Activated naive CD4-positive, alpha-beta T cell treated with Interleukin-2 at 50 U/mL for 16 hours (primary cell): ENCODE measurements at regions not wholly inside any gene's neighbourhood (a gene's known extent, or its start where the extent isn't known, plus 50 kb on each side); places are given as distances from the start of the nearest gene placed in this dataset.

Experiments
- DNase-seq: peaks from one replicate; pipeline ENCODE4 v3.0.0-alpha.2; 2020

- no peak for DNase-seq
Observed at GRCh38 chr15:69827751-69828150, 270.0 kb downstream of the TLE3 start.

DNA sequence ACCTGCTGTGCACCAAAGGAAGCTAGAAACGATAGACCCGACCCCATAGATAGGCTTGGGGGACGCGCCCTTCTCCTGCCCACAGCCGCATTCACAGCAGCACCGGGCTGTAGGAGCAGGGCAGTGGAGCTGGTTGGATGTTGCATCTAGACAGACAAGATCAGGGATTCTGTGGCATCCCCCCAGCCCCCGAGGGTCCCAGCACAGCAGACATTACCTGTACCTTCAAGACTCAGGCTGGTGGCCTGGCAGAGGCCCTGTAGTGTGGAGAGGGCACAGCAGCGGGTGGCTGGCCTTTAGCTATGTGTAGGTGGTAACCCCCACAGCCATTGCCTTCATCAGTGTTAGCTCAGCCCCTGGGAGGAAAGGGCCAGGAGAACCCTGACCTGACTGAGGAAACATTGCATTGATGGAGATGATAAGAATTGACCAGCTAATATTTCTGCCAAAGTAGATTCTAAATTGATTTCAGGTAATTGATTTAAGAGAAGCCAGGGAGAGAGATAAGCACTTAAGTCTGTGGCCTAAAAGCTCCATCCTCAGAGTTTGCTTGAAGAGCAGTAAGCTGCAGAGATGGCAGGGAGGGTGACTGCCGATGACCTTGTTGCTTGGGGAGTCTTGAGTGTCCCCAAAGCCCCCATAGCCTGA, 269.4 kb downstream of the TLE3 start:
- DNase-seq, result no peak

DNA sequence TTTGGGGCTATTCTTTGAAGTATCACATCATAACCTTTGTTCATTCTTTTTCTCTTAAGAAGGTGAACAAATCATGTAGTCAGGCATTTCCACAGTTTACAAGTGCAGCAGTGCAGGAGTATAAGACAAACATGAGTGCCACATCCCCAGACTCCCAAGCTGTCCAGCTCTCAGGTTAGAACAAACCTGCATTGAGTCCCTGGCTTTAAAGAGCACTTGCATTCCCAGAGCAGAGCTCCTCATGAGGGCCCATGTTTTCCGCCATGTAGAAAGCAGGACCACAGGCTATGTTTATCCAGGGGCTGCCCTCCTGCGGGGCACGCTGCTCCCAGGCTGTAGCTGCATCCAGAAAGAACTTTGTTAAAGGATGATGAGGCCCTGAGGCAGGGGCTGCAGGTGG, 267.7 kb downstream of the TLE3 start:
- DNase-seq, result no peak

GRCh38 chr15:69830430-69830829, 267.3 kb downstream of the TLE3 start:
- DNase-seq, result no peak

GRCh38 chr15:69830876-69831275, 266.8 kb downstream of the TLE3 start:
- no peak for DNase-seq

DNA sequence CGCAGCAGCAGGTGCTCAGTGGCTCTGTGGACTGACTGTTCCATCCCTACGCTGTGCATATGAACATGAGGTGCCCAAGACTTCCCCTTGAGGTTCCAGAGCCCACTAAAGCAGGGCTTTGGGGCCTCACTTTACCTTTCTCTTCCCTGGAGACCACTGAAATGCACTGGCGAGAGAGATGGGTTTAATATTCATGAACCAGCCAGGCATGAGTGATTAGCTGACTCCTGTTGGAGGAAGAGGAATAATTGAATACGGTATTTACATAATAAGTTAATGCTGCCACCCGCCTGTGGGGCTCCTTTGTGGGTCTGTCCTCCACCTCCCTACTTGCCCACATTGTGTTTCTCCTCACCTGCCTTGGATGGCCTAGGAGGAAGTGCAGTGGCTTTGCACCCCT, 263.4 kb downstream of the TLE3 start:
- DNase-seq, result no peak

DNA sequence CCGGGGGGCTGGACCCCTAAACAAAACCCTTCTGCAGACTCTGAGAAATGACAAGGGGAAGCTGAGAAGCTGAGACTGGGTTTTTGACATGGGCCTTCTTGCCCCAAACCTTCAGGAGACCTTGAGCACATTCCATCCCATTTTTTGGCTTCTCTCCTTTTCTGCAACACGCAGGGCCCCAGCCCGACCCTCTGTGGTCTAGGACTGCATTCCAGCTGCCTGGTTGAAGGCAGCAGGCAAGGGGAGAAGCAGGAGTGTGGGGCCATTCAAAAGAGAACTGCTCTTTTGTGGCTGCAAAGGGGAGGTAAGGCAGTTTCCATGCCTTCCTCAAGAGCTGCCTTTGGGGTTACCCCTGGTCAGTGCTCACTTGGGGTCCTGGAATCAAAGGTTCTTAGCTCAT, 263.0 kb downstream of the TLE3 start:
- no peak for DNase-seq

DNA sequence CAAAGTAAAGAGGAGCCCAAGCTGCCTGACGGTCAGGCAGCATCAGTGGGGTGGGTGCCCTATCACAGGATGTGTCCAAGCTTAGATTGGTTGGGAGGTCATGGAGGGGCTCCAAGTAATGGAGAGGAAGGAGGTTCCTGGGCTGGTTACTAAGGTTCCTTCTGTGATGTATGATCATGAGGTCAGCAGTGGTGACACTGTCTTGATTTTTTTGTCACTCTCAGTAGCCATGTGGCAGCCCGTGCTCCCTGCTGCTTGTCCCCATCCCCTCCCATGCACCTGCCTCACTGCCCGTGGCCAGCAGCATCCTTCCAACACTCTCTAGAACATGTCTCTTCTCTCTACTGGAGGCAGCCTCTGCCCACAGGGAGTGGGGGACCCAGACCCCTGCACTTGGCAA, 261.7 kb downstream of the TLE3 start:
- DNase-seq, result no peak

DNA sequence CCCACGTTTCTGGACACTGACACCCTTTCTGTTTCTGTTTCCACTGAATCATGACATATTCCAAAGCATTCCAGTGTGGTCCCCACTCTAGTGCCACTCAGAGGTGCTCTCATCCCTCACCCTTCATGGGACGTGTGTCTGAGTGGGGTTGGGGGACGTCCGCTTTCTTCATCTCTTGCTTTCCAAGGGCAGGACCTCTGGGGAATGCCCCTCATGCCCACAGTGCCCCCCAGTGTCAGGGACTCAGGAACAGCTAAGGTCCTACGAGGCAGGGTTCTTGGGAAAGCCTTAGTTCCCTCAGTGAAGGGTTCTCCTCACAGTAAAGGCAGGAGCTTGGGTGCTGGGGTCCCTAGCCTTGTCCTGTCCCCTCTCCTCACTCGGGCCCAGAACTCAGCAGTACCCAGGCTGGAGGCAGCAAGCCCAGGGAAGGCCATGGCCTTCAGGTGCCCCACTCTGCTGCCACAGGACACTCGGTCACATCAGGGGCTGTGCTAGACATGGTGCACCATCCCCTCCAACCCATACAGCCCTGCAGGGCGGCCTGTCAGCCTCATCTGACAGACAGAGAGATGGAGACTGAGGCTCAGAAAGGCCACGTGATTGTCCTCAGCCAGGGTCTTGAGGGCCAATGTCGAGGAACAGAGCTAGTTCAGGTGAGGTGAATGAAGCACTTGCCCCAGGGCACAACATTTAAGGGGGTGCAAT, 261.0 kb downstream of the TLE3 start:
- DNase-seq, result no peak

DNA sequence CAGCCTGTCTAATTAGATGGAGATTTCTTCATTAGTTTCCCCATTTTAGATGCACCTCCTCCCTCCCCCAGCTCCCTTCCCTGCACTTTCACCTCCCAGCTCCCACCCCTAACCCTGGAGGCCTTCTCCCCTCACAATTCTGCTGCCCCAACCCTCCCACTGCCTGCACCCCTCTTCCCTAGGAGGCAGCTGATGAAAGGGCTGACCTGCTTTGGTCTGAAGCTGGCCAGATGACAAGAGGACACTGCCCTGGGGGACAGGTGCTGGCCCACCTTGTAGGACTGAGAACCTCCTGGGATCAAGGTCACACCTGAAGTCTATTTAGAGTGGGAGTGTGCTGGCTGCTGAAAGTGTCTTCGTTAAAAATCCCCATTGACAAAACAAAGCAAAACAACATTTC, 259.4 kb downstream of the TLE3 start:
- no peak for DNase-seq

DNA sequence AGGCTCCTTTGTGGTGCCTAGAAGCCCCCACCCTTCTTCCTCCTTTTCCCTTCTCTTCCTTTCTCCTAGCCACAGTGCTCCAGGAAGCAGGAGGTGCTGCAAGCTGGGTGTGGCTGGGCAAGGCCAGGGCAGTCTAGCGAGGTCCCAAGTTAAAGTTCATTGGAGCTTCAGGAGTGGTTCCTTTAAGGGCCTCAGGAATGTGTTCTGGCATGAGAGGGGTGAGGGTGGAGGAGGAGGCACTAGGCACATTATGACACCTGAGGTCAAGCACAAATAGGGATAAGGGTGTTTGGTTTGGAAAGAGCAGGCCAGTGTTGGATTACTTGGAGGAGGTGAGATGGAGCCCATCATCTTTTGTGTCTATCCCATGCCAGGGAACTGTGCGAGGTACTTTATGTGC, 258.7 kb downstream of the TLE3 start:
- no peak for DNase-seq

DNA sequence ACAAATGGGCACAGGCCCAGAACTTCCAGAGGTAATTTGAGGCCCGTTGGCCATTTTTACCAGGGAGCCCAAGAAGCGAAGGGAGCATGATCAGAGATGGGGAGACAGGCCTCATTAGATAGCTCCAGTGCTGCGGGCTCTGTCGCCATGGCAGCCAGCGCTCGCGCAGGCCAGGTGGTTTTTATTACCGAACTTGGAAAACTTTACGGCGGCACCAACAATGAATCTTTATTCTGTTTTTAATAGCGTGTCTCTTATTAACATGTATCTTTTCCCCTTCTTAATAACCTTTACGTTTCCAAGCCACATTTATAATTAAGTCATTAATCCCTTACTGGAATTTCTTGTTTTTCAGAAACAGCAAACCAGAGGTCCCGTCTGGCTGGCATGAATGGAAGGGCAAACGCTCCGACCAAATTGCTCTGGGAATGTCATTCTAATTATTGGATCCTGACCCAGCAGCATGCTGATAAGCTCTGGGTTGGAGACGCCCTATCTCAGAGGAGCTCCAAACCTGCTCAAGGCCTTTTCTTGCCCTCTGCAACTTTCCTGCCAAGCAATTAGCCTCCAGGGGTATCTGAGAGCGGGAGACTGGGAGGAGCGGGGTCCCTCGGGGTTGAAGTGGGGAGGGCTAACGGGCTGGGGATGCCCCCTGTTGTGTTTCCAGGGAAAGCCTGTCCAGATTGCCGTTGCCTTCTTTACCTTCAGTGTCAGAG, 256.4 kb downstream of the TLE3 start:
- DNase-seq, result no peak

- no peak for DNase-seq
Observed at GRCh38 chr15:69842851-69843250, 254.9 kb downstream of the TLE3 start.

DNA sequence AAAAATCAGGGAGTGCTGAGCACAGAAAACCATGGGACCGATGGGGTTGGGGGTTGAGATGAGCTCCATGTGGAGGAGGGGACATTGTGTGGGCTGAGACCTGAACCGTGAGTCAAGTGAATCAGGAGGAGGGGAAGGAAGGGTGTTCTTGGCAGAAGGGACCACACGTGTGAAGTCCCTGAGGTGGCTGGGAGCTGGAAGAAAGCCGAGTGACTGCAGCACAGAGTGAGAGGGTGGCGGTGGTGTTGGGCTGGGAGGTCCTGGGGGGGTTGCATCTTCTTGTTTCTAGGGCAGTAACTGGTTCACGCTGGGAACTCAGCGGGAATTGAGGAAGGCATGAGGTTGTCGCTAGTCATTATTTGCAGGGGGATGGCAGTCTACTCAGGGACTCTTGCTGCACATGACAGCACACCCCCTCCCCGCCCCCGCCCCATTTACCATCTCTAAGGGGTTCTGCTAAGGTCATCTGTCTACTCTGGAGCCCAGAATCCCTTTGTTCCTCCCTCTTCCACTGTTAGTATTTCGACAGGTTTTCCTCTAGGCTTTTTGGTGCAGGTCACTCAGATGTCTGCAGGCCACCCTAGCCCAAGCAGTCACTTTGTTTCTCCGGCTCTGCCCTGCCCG, 254.3 kb downstream of the TLE3 start:
- DNase-seq, result no peak

DNA sequence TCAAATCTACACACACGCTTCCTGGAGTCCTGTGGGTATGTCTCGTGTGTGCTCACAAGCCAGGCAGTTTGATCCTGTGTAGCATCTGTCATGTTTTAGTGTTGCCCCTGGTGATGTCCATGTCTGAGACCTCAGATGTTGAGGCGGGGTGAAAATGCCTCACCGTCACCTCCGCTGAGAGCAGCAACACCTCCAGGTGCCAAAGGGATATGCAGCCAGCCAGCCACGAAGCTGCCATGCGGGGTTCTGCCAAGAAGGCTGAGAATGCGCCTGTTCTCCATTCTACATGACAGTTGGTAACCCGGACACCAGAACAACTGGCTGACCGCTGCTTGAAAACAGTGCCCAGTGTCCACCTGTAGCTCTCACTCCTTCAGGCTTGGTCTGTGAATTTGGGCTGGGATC, 253.8 kb downstream of the TLE3 start:
- no peak for DNase-seq

DNA sequence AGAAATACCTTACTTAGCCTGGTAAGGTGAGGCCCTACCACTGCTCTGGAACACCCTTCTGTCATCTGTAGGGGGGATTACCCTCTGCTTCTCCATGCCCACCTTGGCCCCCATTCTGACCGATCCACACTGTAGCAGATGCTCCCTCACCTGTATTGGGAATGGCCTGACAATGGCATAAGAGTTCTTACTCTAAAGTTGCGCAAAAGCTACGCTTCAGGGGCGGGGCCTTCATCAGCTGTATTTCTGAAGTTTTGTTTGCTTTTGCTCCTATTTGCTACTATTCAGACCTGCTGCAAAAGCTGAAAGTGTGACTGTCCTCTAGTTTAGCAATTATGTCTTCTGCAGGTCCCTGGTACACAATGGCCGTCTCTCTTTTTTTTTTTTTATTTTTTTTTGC, 252.6 kb downstream of the TLE3 start:
- no peak for DNase-seq

DNA sequence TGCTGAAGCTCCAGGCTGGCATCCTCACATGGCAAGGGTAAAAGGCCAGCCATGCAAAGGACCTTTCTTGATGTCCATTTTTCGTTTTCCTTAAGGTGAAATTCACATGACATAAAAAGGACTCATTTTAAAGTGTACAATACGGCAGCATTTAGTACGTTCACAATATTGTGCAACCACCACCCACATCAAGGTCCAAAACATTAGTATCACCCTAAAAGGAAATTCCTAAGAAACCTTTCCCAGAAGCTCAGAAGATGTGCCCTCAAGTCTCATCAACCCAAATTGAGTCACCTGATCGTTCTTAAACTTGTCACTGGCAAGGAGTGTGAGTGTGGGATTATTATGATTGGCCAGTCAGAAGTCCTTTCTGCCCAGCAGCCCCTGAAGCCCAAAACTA, 250.1 kb downstream of the TLE3 start:
- DNase-seq, result no peak

DNA sequence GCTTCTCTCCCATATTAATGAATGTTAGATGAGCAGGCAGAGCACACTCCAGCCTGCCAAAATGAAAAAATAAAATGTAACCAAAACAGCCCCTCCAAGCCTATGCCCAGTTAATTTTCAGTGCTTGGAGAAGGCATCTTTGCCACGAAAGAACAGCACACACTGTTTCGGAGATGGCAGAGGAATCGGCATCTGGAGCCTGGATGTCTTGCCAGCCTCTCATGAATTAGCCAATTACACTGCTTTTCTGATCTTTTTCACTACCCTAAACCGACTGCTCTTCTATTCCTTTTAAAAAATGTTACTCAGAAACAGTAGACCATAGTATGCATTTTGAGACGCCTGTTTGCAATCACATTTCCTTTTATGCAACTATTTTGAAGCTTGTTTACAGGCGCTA, 249.6 kb downstream of the TLE3 start:
- no peak for DNase-seq

GRCh38 chr15:69848551-69849231, 249.0 kb downstream of the TLE3 start:
- no peak for DNase-seq

GRCh38 chr15:69849232-69849610, 248.5 kb downstream of the TLE3 start:
- DNase-seq, result no peak

DNA sequence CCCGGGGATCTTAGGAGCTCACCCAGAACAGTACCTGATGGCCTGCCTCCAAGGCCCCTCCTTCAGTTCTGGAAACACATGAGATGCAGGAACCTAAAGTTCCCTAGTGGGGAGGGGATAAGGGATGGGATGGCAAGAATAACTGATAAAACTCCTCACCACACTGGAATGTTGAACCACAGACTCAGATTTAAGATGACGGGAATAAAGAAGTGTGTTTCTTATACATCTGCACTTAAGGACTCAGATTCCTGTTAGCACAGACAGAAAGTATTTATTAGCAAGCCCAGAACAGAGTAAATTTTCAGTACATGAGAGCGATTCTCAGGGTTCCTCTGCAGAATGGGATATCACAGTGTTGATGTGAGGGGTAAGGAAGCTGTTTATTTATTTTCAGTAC, 245.2 kb downstream of the TLE3 start:
- no peak for DNase-seq

GRCh38 chr15:69852916-69853315, 244.8 kb downstream of the TLE3 start:
- DNase-seq, result no peak

DNA sequence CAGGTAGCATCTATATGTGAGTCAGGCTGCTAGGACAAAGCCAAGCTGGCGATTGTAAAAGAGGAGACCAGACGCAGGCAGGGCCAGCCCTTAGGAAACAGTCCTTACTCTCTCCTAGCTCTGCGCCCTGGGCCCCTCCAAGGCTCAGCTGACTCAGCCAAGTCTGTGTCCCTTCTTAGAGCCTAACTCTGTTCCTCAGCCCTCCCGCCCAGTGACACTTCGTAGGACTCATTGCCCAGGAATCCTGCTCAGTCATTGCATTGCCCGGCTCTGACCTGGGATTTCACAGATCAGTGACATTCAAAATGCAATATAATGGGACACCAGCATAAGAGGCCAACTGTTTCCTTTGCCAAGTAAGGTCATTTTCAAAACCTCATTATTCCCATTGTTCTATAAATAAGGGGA, 244.2 kb downstream of the TLE3 start:
- DNase-seq, result no peak
